DND-41 (cell line): ENCODE measurements at regions not wholly inside any gene's neighbourhood (a gene's known extent, or its start where the extent isn't known, plus 50 kb on each side); places are given as distances from the start of the nearest gene placed in this dataset.

Experiments used
- ATAC-seq: fragments of 200-7000 bp; cut with Tn5 transposase; 3 replicates; pipeline ENCODE4 v1.9.1; 2021; ENCODE audit warnings: low read depth; ENCODE audit not compliant: insufficient read depth
- DNase-seq: peaks from one replicate; pipeline ENCODE4 v3.0.0-alpha.2; 2020
- H2AFZ ChIP-seq: 2 replicates; pipeline ENCODE4 v1.6.0; 2012; ENCODE audit warnings: low read depth, low read length
- H3K27ac ChIP-seq: 2 replicates; pipeline ENCODE4 v1.5.1; 2012; ENCODE audit warnings: low read length, inconsistent platforms
- H3K27me3 ChIP-seq: fragments of 200-600 bp; sonication (generic); 2 replicates; pipeline ENCODE4 v1.6.0; 2012; ENCODE audit warnings: low read length, mild to moderate bottlenecking, inconsistent platforms; ENCODE audit not compliant: insufficient read depth, poor library complexity
- H3K36me3 ChIP-seq: 2 replicates; pipeline ENCODE4 v1.5.1; 2012; ENCODE audit warnings: low read length, inconsistent platforms; ENCODE audit not compliant: insufficient read depth
- H3K4me1 ChIP-seq: 2 replicates; pipeline ENCODE4 v1.5.1; 2012; ENCODE audit warnings: mild to moderate bottlenecking, low read length; ENCODE audit not compliant: insufficient read depth
- H3K4me2 ChIP-seq: 2 replicates; pipeline ENCODE4 v1.6.0; 2012; ENCODE audit warnings: mild to moderate bottlenecking, moderate library complexity, low read length, inconsistent platforms; ENCODE audit not compliant: insufficient read depth
- H3K4me3 ChIP-seq, 2 experiments: fragments of 200-600 bp in 1 of 2; shearing (Covaris generic) in 1 of 2; 2 replicates each; pipeline ENCODE4 v1.5.1; 2012 to 2016; ENCODE audit warnings: inconsistent platforms in 2 of 2, low read length in 2 of 2, mild to moderate bottlenecking in 2 of 2, low read depth in 1 of 2, moderate library complexity in 1 of 2
- H3K79me2 ChIP-seq: 2 replicates; pipeline ENCODE4 v1.6.0; 2012; ENCODE audit warnings: low read length, inconsistent platforms; ENCODE audit not compliant: insufficient read depth
- H3K9ac ChIP-seq: 2 replicates; pipeline ENCODE4 v1.6.0; 2012; ENCODE audit warnings: low read depth, mild to moderate bottlenecking, inconsistent platforms, low read length, moderate library complexity
- H3K9me3 ChIP-seq: 2 replicates; pipeline ENCODE4 v1.5.1; 2012; ENCODE audit warnings: low read length, moderate library complexity, mild to moderate bottlenecking, inconsistent platforms; ENCODE audit not compliant: insufficient read depth, severe bottlenecking
- H4K20me1 ChIP-seq: 2 replicates; pipeline ENCODE4 v1.6.0; 2012; ENCODE audit warnings: low read length; ENCODE audit not compliant: insufficient read depth
- EZH2 ChIP-seq: IDR thresholded peaks from 3 replicates; pipeline ENCODE4 v1.6.1; 2012; ENCODE audit warnings: borderline replicate concordance, low read depth, mild to moderate bottlenecking, moderate library complexity, low read length, inconsistent platforms; ENCODE audit not compliant: severe bottlenecking
- TF ChIP-seq, protein P1 (sequence below): IDR thresholded peaks from 2 replicates; pipeline ENCODE4 v1.5.1; 2012; ENCODE audit warnings: borderline replicate concordance, low read length, moderate library complexity, mild to moderate bottlenecking; ENCODE audit not compliant: poor library complexity, severe bottlenecking; ENCODE audit errors: extremely low read depth

GRCh38 chr6:164570801-164571200, 738.6 kb downstream of the C6orf118 start:
- no peak overlapping the region for H3K4me3 ChIP-seq
- H3K27ac ChIP-seq, result no peak overlapping the region
- no peaks in the 10 kb centered on the region for H3K79me2 ChIP-seq
- no peaks in the 10 kb centered on the region for H3K27me3 ChIP-seq
- no peak overlapping the region for H2AFZ ChIP-seq
- TF ChIP-seq, protein P1, sequence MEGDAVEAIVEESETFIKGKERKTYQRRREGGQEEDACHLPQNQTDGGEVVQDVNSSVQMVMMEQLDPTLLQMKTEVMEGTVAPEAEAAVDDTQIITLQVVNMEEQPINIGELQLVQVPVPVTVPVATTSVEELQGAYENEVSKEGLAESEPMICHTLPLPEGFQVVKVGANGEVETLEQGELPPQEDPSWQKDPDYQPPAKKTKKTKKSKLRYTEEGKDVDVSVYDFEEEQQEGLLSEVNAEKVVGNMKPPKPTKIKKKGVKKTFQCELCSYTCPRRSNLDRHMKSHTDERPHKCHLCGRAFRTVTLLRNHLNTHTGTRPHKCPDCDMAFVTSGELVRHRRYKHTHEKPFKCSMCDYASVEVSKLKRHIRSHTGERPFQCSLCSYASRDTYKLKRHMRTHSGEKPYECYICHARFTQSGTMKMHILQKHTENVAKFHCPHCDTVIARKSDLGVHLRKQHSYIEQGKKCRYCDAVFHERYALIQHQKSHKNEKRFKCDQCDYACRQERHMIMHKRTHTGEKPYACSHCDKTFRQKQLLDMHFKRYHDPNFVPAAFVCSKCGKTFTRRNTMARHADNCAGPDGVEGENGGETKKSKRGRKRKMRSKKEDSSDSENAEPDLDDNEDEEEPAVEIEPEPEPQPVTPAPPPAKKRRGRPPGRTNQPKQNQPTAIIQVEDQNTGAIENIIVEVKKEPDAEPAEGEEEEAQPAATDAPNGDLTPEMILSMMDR, result no peak
- TF ChIP-seq EZH2, result no peak
- no peaks in the 10 kb centered on the region for H3K36me3 ChIP-seq
- DNase-seq (no peak), ATAC-seq (no peak)
- H3K4me1 ChIP-seq, result no peaks in the 10 kb centered on the region
- no peaks in the 10 kb centered on the region for H4K20me1 ChIP-seq
- H3K9me3 ChIP-seq, result no peaks in the 10 kb centered on the region
- H3K9ac ChIP-seq, result no peak overlapping the region
- H3K4me2 ChIP-seq, result no peak overlapping the region

DNA sequence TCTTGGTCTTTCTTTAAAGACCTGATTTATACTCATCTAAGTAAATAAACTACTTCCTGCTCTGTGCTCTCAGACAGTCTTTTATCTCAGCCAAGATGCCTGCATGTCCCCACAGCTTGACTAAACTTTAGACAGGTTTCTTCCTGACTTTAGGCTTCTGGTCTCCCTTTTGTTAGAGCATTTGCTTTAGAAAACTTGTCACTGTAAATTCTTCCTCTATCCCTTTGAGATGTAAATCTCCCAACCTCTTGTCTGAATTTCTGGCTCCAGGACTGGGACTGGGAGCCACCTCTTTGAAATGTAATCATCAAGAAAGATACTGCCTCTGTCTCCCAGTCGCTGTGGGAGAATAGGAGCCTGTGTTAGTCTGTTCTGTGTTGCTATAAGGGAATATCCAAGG, 739.9 kb downstream of the C6orf118 start:
- Histone ChIP-seq H3K27ac (no peak overlapping the region), H3K4me1 (no peaks in the 10 kb centered on the region), H2AFZ (no peak overlapping the region), H3K4me3 (no peak overlapping the region), H4K20me1 (no peaks in the 10 kb centered on the region), H3K36me3 (no peaks in the 10 kb centered on the region), H3K9me3 (no peaks in the 10 kb centered on the region), H3K79me2 (no peaks in the 10 kb centered on the region), H3K27me3 (no peaks in the 10 kb centered on the region), H3K9ac (no peak overlapping the region), H3K4me2 (no peak overlapping the region)
- TF ChIP-seq EZH2, result no peak
- TF ChIP-seq, protein P1, result no peak
- ATAC-seq, result no peak
- no peak for DNase-seq

- Histone ChIP-seq H3K4me3 (no peak overlapping the region), H3K9ac (no peak overlapping the region), H4K20me1 (no peaks in the 10 kb centered on the region), H3K36me3 (no peaks in the 10 kb centered on the region), H2AFZ (no peak overlapping the region), H3K4me2 (no peak overlapping the region), H3K9me3 (peaks cover 16% of the 10 kb centered on the region), H3K4me1 (no peaks in the 10 kb centered on the region), H3K79me2 (no peaks in the 10 kb centered on the region), H3K27ac (no peak overlapping the region), H3K27me3 (no peaks in the 10 kb centered on the region)
- DNase-seq (no peak), ATAC-seq (no peak)
- no peak for TF ChIP-seq EZH2
- TF ChIP-seq, protein P1, result no peak
Observed at GRCh38 chr6:164563924-164564323, 745.5 kb downstream of the C6orf118 start.

- Histone ChIP-seq H2AFZ (no peak overlapping the region), H3K4me2 (no peak overlapping the region), H4K20me1 (no peaks in the 10 kb centered on the region), H3K9me3 (peaks cover 16% of the 10 kb centered on the region), H3K79me2 (no peaks in the 10 kb centered on the region), H3K9ac (no peak overlapping the region), H3K36me3 (no peaks in the 10 kb centered on the region), H3K4me3 (no peak overlapping the region), H3K4me1 (no peaks in the 10 kb centered on the region), H3K27me3 (no peaks in the 10 kb centered on the region), H3K27ac (no peak overlapping the region)
- no peak for ATAC-seq
- DNase-seq, result no peak
- no peak for TF ChIP-seq EZH2
- TF ChIP-seq, protein P1, result no peak
Observed at GRCh38 chr6:164561656-164562055, 747.7 kb downstream of the C6orf118 start.
